ENCODE measurements at regions not wholly inside any gene's neighbourhood (a gene's known extent, or its start where the extent isn't known, plus 50 kb on each side); places are given as distances from the start of the nearest gene placed in this dataset.

DNA sequence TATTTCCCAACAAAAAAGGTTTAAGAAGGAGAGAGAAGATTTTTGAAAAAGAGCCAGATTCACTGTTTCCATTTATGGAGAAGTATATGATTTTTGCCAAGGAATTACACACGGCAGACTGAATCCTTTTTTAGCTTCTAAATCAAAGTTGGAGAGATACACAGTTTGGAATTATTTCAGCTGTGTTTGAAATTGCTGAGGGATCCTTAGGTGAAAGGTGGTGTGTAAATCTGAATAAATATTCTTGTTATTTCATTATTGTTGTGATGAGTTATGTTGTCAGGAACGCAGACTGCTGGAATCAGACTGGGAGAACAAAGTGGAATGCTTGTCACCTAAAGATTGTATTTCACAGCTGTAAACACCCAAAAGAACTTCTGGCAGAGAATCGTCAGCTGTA lies 168.5 kb upstream of the AKIRIN2 start:
- Histone ChIP-seq H3K9me3 (ENCODE audit: low read length) (no peaks in the 10 kb centered on the region; the same call in 1 of the 2 replicates), H3K4me1 (ENCODE audit: insufficient read depth, low read length, poor library complexity, severe bottlenecking) (peaks cover 58% of the 10 kb centered on the region), H3K4me2 (ENCODE audit: low read length) (no peak overlapping the region), H3K79me2 (ENCODE audit: insufficient read depth, low read depth, low read length) (no peaks in the 10 kb centered on the region), H3K36me3 (ENCODE audit: insufficient read depth, low read length) (no peaks in the 10 kb centered on the region; the same call in 1 of the 2 replicates), H4K20me1 (ENCODE audit: insufficient read depth, low read length) (no peaks in the 10 kb centered on the region), H2AFZ (ENCODE audit: low read length) (no peak overlapping the region; the same call in 1 of the 2 replicates), H3K27ac (ENCODE audit: low read depth, low read length, poor library complexity, severe bottlenecking) (no peak overlapping the region), H3K4me3 (ENCODE audit: low read depth, low read length, poor library complexity, severe bottlenecking) (no peak overlapping the region), H3K9me2 (ENCODE audit: insufficient read depth, low read length) (no peaks in the 10 kb centered on the region)
- ChIA-PET POLR2A (interaction anchor here (0.6 to 2.2 kb wide), 20 partner anchors 9 to 294 kb away, joined by 3 to 16 read pairs (median 4); no protein-coding TSS in a partner anchor), CTCF (ENCODE audit: unreplicated experiment) (interaction anchor here (0.8 to 1.0 kb wide), 2 partner anchors 11 to 26 kb away, joined by 3 read pairs; no protein-coding TSS in a partner anchor)
- TF ChIP-seq, protein P1, sequence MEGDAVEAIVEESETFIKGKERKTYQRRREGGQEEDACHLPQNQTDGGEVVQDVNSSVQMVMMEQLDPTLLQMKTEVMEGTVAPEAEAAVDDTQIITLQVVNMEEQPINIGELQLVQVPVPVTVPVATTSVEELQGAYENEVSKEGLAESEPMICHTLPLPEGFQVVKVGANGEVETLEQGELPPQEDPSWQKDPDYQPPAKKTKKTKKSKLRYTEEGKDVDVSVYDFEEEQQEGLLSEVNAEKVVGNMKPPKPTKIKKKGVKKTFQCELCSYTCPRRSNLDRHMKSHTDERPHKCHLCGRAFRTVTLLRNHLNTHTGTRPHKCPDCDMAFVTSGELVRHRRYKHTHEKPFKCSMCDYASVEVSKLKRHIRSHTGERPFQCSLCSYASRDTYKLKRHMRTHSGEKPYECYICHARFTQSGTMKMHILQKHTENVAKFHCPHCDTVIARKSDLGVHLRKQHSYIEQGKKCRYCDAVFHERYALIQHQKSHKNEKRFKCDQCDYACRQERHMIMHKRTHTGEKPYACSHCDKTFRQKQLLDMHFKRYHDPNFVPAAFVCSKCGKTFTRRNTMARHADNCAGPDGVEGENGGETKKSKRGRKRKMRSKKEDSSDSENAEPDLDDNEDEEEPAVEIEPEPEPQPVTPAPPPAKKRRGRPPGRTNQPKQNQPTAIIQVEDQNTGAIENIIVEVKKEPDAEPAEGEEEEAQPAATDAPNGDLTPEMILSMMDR (conservative IDR thresholded peaks at IDR 0.05; ENCODE audit: low read length) = no peak
- TF ChIP-seq EZH2phosphoT487 (IDR thresholded peaks at IDR 0.05; ENCODE audit: borderline replicate concordance, low read depth, low read length) = no peak
- DNase-seq (ENCODE audit: low spot score) = no peak
- intact Hi-C loops (cut with micrococcal nuclease; ENCODE audit: unreplicated experiment) = no loop called here
- no TSS peak for BruUV-seq (replicated peaks)

DNA sequence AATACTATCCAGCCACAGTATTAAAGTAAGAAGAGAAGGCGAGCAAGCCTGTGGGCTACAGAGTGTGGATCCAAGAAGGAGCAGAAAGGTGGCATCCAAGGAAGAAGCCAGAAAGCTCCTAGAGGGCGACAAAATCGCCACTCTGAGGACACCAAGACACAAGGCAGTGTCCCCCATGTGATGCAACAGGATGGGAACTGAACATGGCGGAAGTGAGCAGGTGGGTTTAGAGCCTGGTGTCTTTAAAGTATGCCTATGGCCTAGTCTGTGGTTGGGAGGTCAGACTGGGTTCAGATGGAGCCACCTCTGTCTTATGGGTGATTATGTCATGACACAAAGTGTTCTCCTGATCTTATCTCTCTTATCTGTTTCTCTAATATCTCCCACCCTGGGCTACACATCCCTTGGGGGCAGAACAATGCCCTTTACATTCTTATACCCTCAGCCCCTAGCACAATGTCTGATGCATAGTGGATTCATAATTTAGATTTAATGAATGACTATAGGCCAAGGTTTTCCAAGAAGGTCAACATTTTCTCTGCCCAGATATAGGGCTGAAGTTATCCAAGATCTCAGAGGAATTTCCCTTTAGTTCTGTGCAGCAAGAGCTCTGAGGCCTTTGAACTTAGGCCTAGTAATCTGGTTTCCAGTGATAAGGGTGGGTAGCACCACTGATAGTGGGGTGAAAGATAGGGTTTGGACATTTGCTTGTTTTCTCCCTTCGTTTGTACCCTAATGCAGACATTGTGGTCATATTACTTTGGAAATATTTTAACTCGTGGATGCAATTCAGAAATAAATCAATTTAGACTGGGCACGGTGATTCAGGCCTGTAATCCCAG lies 167.3 kb upstream of the AKIRIN2 start:
- Histone ChIP-seq H3K9me2 (ENCODE audit: insufficient read depth, low read length) (no peaks in the 10 kb centered on the region), H3K36me3 (ENCODE audit: insufficient read depth, low read length) (no peaks in the 10 kb centered on the region; the same call in 1 of the 2 replicates), H3K27ac (ENCODE audit: low read depth, low read length, poor library complexity, severe bottlenecking) (no peak overlapping the region), H3K4me3 (ENCODE audit: low read depth, low read length, poor library complexity, severe bottlenecking) (no peak overlapping the region), H3K79me2 (ENCODE audit: insufficient read depth, low read depth, low read length) (no peaks in the 10 kb centered on the region), H3K4me1 (ENCODE audit: insufficient read depth, low read length, poor library complexity, severe bottlenecking) (peaks cover 51% of the 10 kb centered on the region), H4K20me1 (ENCODE audit: insufficient read depth, low read length) (no peaks in the 10 kb centered on the region), H3K4me2 (ENCODE audit: low read length) (no peak overlapping the region), H2AFZ (ENCODE audit: low read length) (peak overlapping the region; percentile 18; the same call in 1 of the 2 replicates), H3K9me3 (ENCODE audit: low read length) (no peaks in the 10 kb centered on the region)
- no TSS peak for BruUV-seq (replicated peaks)
- TF ChIP-seq, protein P1 (conservative IDR thresholded peaks at IDR 0.05; ENCODE audit: low read length) = peak; percentile 31; the same call in 1 of the 2 replicates
- TF ChIP-seq EZH2phosphoT487 (IDR thresholded peaks at IDR 0.05; ENCODE audit: borderline replicate concordance, low read depth, low read length) = no peak
- ChIA-PET CTCF (ENCODE audit: unreplicated experiment) (no interaction called here), POLR2A (interaction anchor here (0.6 to 1.9 kb wide), 4 partner anchors 8 to 114 kb away, joined by 3 to 8 read pairs (median 5); no protein-coding TSS in a partner anchor)
- no peak for DNase-seq (ENCODE audit: low spot score)
- intact Hi-C loops (cut with micrococcal nuclease; ENCODE audit: unreplicated experiment) = no loop called here

DNA sequence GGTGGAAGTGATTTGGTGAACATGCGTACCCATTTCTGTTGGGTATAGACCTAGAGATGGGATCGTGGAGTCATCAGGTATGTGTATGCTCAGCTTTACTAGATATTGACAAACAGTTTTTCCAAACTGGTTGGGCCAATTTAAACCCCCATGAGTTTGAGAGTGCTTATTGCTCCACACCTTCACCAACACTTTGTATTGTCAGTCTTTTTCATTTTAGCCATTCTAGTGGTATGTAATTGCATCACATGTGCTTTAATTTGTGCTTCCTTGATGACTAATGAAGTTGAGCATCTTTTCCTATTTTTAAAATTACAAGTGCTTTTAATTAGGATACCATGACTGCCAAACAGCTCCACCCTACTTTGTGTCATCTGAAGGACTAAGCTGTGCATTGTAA lies 158.9 kb upstream of the AKIRIN2 start:
- no peak overlapping the region for H3K27ac ChIP-seq (ENCODE audit: low read depth, low read length, poor library complexity, severe bottlenecking)
- H4K20me1 ChIP-seq (ENCODE audit: insufficient read depth, low read length) = no peaks in the 10 kb centered on the region
- H3K9me2 ChIP-seq (ENCODE audit: insufficient read depth, low read length) = no peaks in the 10 kb centered on the region
- no peak for DNase-seq (ENCODE audit: low spot score)
- TF ChIP-seq, protein P1 (conservative IDR thresholded peaks at IDR 0.05; ENCODE audit: low read length) = no peak
- no peak for TF ChIP-seq EZH2phosphoT487 (IDR thresholded peaks at IDR 0.05; ENCODE audit: borderline replicate concordance, low read depth, low read length)
- ChIA-PET CTCF (ENCODE audit: unreplicated experiment) (no interaction called here), POLR2A (interaction anchor here (0.7 to 1.9 kb wide), 6 partner anchors 9 to 86 kb away, joined by 3 to 5 read pairs (median 3); no protein-coding TSS in a partner anchor)
- H3K79me2 ChIP-seq (ENCODE audit: insufficient read depth, low read depth, low read length) = no peaks in the 10 kb centered on the region
- peaks cover 6% of the 10 kb centered on the region; the same call in 1 of the 2 replicates for H3K36me3 ChIP-seq (ENCODE audit: insufficient read depth, low read length)
- no peak overlapping the region for H2AFZ ChIP-seq (ENCODE audit: low read length)
- intact Hi-C loops (cut with micrococcal nuclease; ENCODE audit: unreplicated experiment) = no loop called here
- no peak overlapping the region for H3K4me3 ChIP-seq (ENCODE audit: low read depth, low read length, poor library complexity, severe bottlenecking)
- no TSS peak for BruUV-seq (replicated peaks)
- H3K9me3 ChIP-seq (ENCODE audit: low read length) = peaks cover 18% of the 10 kb centered on the region
- no peak overlapping the region for H3K4me2 ChIP-seq (ENCODE audit: low read length)
- H3K4me1 ChIP-seq (ENCODE audit: insufficient read depth, low read length, poor library complexity, severe bottlenecking) = peaks cover 11% of the 10 kb centered on the region
